ENCODE measurements at regions not wholly inside any gene's neighbourhood (a gene's known extent, or its start where the extent isn't known, plus 50 kb on each side); places are given as distances from the start of the nearest gene placed in this dataset.

- Histone ChIP-seq H3K27me3 (no peaks in the 10 kb centered on the region), H3K9me3 (no peaks in the 10 kb centered on the region), H3K4me3 (no peak overlapping the region), H3K27ac (no peak overlapping the region), H3K36me3 (no peaks in the 10 kb centered on the region), H3K4me1 (no peaks in the 10 kb centered on the region)
- WGBS (ENCODE audit: insufficient coverage, low coverage, low lambda C conversion rate, missing lambda C conversion rate): 25% methylated on average over 5 of the region's 5 CpGs
- DNase-seq (no peak), ATAC-seq (peak in 1 of 4 donors; percentile 34)
- intact Hi-C loops (cut with DNase I): no loop called here
- no peak for TF ChIP-seq POLR2A (IDR thresholded peaks at IDR 0.05)
- TF ChIP-seq CTCF (IDR thresholded peaks at IDR 0.05): no peak
Measured at GRCh38 chr2:137873536-137874244, 90.6 kb upstream of the HNMT start.

DNA sequence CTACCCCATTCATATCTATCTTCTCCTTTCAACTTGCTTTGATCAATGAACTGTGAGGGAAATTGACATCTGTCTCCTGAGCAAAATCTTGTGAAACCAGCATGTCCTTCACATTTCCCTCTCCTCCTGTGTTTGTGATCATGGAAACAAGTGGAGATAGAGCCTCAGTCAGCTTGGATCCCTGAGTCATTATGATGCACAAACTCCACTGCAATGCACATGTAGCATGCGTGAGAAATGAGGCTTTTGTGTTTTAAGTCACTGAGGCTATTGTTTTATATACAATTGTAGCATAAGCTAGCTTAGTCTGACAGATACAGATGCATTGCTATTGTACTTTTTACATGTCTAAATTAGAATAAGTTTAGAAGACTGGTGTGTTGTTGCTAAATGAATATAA is 85.2 kb upstream of the HNMT start:
- intact Hi-C loops (cut with DNase I): no loop called here

GRCh38 chr2:137881711-137882110 is 82.6 kb upstream of the HNMT start:
- TF ChIP-seq POLR2A (IDR thresholded peaks at IDR 0.05): no peak
- TF ChIP-seq CTCF (IDR thresholded peaks at IDR 0.05): no peak
- ATAC-seq (no peak), DNase-seq (no peak)
- no peaks in the 10 kb centered on the region for H3K4me1 ChIP-seq
- no peaks in the 10 kb centered on the region for H3K9me3 ChIP-seq
- intact Hi-C loops (cut with DNase I): no loop called here
- no peak overlapping the region for H3K27ac ChIP-seq
- H3K27me3 ChIP-seq: no peaks in the 10 kb centered on the region
- 67% methylated on average over 1 of the region's 4 CpGs for WGBS (ENCODE audit: insufficient coverage, low coverage, low lambda C conversion rate, missing lambda C conversion rate)
- no peak overlapping the region for H3K4me3 ChIP-seq
- H3K36me3 ChIP-seq: no peaks in the 10 kb centered on the region

More for the DNA sequence above, 85.2 kb upstream of the HNMT start:
- no peaks in the 10 kb centered on the region for H3K4me1 ChIP-seq
- H3K27me3 ChIP-seq: no peaks in the 10 kb centered on the region
- ATAC-seq (no peak), DNase-seq (no peak)
- H3K9me3 ChIP-seq: no peaks in the 10 kb centered on the region
- H3K27ac ChIP-seq: no peak overlapping the region
- 75% methylated on average over 1 of the region's 1 CpG for WGBS (ENCODE audit: insufficient coverage, low coverage, low lambda C conversion rate, missing lambda C conversion rate)
- H3K36me3 ChIP-seq: no peaks in the 10 kb centered on the region
- H3K4me3 ChIP-seq: no peak overlapping the region
- TF ChIP-seq POLR2A (IDR thresholded peaks at IDR 0.05): no peak

DNA sequence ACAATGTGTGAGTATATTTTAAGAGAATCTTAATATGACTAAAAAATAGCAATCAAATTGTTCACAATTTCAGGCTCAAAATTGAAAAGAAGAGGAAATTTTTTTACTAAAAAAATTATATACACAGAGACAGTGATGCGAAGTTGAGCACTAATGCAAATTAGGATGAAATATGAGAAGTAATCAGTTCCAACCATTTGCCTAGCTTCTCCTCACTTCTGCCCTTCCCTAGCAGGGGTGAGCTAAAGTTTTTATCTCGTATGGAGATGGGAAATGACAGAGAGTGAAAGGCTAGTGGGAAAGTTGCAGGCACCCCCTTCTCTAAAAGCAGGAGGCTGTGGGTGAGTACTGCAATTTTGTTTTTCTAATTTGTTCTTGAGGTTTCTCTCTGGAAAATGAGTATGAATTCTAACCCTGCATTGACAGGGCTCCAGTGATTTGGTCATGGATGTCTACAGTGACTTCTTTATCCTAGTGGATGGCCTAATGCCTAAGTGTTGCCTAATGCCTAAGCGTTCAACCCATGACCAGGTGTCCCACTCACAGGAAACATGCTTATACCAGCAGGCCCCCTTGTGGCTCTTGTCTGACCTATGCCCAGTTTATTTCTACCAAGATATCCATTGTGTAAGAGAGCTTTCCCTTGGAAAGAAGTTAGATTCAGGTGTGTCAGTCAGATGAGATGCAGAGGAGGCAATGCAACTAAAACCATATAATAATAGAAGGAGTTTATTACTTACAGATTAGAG is 78.0 kb upstream of the HNMT start:
- no peaks in the 10 kb centered on the region for H3K9me3 ChIP-seq
- no peaks in the 10 kb centered on the region for H3K4me1 ChIP-seq
- WGBS (ENCODE audit: insufficient coverage, low coverage, low lambda C conversion rate, missing lambda C conversion rate): 44% methylated on average over 3 of the region's 3 CpGs
- ATAC-seq: no peak
- H3K4me3 ChIP-seq: no peak overlapping the region
- intact Hi-C loops (cut with DNase I): no loop called here
- no peak for DNase-seq
- no peaks in the 10 kb centered on the region for H3K36me3 ChIP-seq
- no peaks in the 10 kb centered on the region for H3K27me3 ChIP-seq
- TF ChIP-seq CTCF (IDR thresholded peaks at IDR 0.05): peak in 1 of 4 donors; percentile 7
- no peak for TF ChIP-seq POLR2A (IDR thresholded peaks at IDR 0.05)
- no peak overlapping the region for H3K27ac ChIP-seq

DNA sequence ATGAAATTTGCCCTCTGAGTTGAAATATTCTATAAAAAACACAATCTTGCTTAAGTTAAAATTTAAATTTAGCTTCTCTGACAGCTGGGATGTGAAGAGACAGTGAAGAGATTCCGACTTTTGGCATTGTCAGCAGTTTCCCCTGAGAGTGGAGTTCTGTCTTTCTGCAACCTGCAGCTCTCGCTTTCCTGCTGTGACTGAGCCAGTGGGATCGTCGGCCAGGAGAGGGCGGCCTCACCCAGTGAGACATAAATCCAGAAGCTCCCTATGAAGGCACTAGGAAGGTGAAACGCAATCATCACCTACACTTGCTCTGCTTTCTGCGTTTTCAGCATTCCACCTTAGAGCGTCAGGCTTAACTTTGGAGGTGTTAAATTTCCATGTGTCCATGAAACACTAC is 75.4 kb upstream of the HNMT start:
- Histone ChIP-seq H3K4me1 (no peaks in the 10 kb centered on the region), H3K36me3 (no peaks in the 10 kb centered on the region), H3K27ac (no peak overlapping the region), H3K27me3 (no peaks in the 10 kb centered on the region), H3K4me3 (no peak overlapping the region), H3K9me3 (no peaks in the 10 kb centered on the region)
- intact Hi-C loops (cut with DNase I): no loop called here
- TF ChIP-seq POLR2A (IDR thresholded peaks at IDR 0.05) (no peak), CTCF (IDR thresholded peaks at IDR 0.05) (peak; percentile 36 to 59 (median 51))
- WGBS (ENCODE audit: insufficient coverage, low coverage, low lambda C conversion rate, missing lambda C conversion rate): 23% methylated on average over 7 of the region's 8 CpGs
- no peak for ATAC-seq
- peak; percentile 61 to 67 (median 65) for DNase-seq

Data from right lobe of liver (tissue), 6 donors.